ENCODE measurements at regions not wholly inside any gene's neighbourhood (a gene's known extent, or its start where the extent isn't known, plus 50 kb on each side); places are given as distances from the start of the nearest gene placed in this dataset.

DNA sequence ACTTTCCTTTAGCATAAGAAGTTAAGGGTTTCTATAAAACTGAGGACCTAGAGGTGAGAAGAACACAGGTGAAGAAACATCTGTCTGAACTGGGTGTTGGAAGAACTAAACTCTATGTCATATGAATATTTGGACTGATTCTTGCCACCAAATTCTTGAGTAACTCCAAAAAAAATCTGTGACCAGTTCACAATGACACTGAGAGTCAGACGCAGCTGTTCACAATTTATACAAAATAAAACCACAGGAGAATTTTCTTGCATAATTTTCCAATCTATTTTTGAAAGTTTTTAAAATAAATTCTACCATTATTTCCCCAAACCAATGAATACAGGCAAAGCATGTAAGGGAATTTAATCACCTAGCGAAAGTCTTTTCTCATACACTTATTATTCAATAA lies 148.1 kb upstream of the TCF21 start:
- H3K4me3 ChIP-seq (ENCODE audit: low read depth, low read length), result no peak overlapping the region
- no peak for DNase-seq (ENCODE audit: low read depth)
- no peak for TF ChIP-seq CTCF (IDR thresholded peaks at IDR 0.05; ENCODE audit: insufficient read depth, low read depth, low read length, missing control alignments)

DNA sequence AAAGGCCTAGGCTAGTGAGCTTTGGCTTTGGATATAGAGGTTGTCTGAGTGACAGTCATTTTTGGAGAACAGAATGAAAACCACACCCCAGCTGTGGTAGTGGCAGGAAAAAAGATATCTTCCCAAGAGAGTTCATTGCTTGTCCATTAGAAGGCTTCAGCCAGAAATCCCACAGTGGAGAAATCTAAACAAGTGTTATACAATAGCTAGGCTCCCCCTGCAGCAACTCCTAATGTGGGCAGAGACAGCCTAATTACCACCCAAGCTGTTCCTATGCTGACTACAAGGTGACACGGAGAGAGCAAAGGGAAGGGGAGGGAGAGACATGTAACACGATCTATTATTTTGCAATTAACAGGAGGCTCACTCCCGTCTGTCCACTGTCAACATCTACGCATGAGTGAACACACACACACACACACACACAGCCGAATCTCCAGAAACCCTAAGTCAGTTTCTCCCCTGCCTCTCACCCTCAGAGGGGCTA lies 147.5 kb upstream of the TCF21 start:
- DNase-seq (ENCODE audit: low read depth), result no peak
- TF ChIP-seq CTCF (IDR thresholded peaks at IDR 0.05; ENCODE audit: insufficient read depth, low read depth, low read length, missing control alignments), result no peak

DNA sequence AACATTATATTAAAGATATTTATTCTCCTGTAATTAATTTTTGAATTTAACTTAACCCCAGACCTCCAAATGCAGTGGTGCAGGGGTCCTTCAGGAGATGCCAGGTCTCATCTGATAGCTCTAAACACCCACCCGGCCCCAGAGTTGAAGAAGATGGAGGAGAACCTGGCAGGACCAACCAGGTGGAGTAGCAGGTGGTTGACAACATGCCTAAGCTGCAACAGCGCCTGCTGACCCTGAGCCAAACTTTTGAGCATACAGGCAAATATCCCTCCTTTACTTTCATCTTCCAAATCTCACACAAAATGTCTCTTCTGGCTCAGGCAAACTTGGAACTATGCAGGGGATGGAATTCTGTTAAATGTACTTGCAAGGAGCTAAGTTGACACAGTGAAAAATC lies 145.3 kb upstream of the TCF21 start:
- no peak overlapping the region for H3K4me3 ChIP-seq (ENCODE audit: low read depth, low read length)
- TF ChIP-seq CTCF (IDR thresholded peaks at IDR 0.05; ENCODE audit: insufficient read depth, low read depth, low read length, missing control alignments), result no peak
- no peak for DNase-seq (ENCODE audit: low read depth)

More for the DNA sequence above, 147.5 kb upstream of the TCF21 start:
- H3K4me3 ChIP-seq (ENCODE audit: low read depth, low read length), result no peak overlapping the region

GRCh38 chr6:133746417-133746770 lies 142.5 kb upstream of the TCF21 start:
- H3K4me3 ChIP-seq (ENCODE audit: low read depth, low read length), result no peak overlapping the region
- no peak for DNase-seq (ENCODE audit: low read depth)
- no peak for TF ChIP-seq CTCF (IDR thresholded peaks at IDR 0.05; ENCODE audit: insufficient read depth, low read depth, low read length, missing control alignments)

DNA sequence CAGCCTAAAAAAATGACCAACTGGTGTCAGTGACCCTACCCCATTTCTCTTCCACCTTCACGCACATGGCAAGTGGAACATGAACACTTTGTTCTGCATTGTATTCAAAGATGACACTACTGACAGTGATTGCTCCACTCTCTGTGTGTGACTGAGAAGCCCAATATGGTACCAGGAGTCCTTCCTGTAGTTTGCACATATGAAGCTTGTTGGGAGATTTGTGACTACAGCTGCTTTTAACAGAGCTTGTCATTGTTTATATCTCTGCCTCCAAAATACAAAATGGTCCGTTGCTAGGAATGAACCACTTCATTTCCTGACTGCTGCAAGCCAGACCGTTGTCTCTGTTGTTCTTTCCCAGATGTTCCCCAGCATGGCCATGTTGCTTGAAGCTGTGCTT lies 140.3 kb upstream of the TCF21 start:
- DNase-seq (ENCODE audit: low read depth), result no peak
- H3K4me3 ChIP-seq (ENCODE audit: low read depth, low read length), result no peak overlapping the region
- no peak for TF ChIP-seq CTCF (IDR thresholded peaks at IDR 0.05; ENCODE audit: insufficient read depth, low read depth, low read length, missing control alignments)

DNA sequence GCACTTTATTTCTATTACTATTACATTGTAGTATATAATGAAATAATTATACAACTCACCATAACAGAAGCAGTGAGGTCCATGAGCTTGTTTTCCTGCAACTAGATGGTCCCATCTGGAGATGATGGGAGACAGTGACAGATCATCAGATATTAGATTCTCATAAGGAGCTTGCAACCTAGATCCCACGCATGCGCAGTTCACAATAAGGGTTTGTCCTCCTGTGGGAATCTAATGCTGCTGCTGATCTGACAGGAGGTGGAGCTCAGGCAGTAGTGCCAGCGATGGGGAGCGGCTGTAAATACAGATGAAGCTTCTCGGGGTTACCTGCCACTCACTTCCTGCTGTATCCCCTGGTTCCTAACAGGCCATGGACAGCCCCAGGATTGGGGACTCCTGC lies 139.5 kb upstream of the TCF21 start:
- H3K4me3 ChIP-seq (ENCODE audit: low read depth, low read length), result no peak overlapping the region
- no peak for DNase-seq (ENCODE audit: low read depth)
- no peak for TF ChIP-seq CTCF (IDR thresholded peaks at IDR 0.05; ENCODE audit: insufficient read depth, low read depth, low read length, missing control alignments)

- no peak overlapping the region for H3K4me3 ChIP-seq (ENCODE audit: low read depth, low read length)
- no peak for TF ChIP-seq CTCF (IDR thresholded peaks at IDR 0.05; ENCODE audit: insufficient read depth, low read depth, low read length, missing control alignments)
- DNase-seq (ENCODE audit: low read depth), result no peak
Measured at GRCh38 chr6:133752129-133752528, 136.8 kb upstream of the TCF21 start.

All from GM12865 (cell line).